MCF 10A (cell line): ENCODE measurements at regions not wholly inside any gene's neighbourhood (a gene's known extent, or its start where the extent isn't known, plus 50 kb on each side); places are given as distances from the start of the nearest gene placed in this dataset.

Experiments
- BruUV-seq: library from RNA; stranded (reverse); fragments of 400-500 nt; replicated peaks from 2 replicates; lab custom pipeline; 2021; lab: Mats Ljungman, UMichigan
- CTCF ChIA-PET: fragments of 300-600 bp; sonication (Branson Sonifier 250); formaldehyde crosslinking; extraction: SDS; loops from one replicate; lab custom pipeline; 2021; ENCODE audit warnings: antibody characterized with exemption, inconsistent platforms; lab: Yijun Ruan, JAX
- POLR2A ChIA-PET: fragments of 300-600, 350-650 bp; sonication (Branson Sonifier 250); formaldehyde crosslinking; extraction: SDS; loops from one replicate; lab custom pipeline; 2020; ENCODE audit warnings: antibody characterized with exemption, inconsistent platforms; lab: Yijun Ruan, JAX
- DNase-seq: peaks from one replicate; pipeline ENCODE4 v3.0.0-alpha.2; 2018; ENCODE audit not compliant: unreplicated experiment
- H3K27ac Mint-ChIP-seq: one replicate; pipeline ENCODE4 v1.8.0; 2022; ENCODE audit warnings: mild to moderate bottlenecking, low read depth, mixed read lengths; ENCODE audit not compliant: unreplicated experiment
- H3K27me3 Mint-ChIP-seq: one replicate; pipeline ENCODE4 v1.8.0; 2022; ENCODE audit warnings: mixed read lengths; ENCODE audit not compliant: insufficient read depth, unreplicated experiment
- H3K36me3 Mint-ChIP-seq: one replicate; pipeline ENCODE4 v1.8.0; 2022; ENCODE audit warnings: mild to moderate bottlenecking, moderate library complexity, mixed read lengths; ENCODE audit not compliant: insufficient read depth, unreplicated experiment
- H3K4me1 Mint-ChIP-seq: one replicate; pipeline ENCODE4 v1.8.0; 2022; ENCODE audit warnings: mixed read lengths; ENCODE audit not compliant: insufficient read depth, unreplicated experiment
- H3K4me3 Mint-ChIP-seq: one replicate; pipeline ENCODE4 v1.8.0; 2022; ENCODE audit warnings: mild to moderate bottlenecking, moderate library complexity, mixed read lengths; ENCODE audit not compliant: unreplicated experiment
- H3K9me3 Mint-ChIP-seq: one replicate; pipeline ENCODE4 v1.8.0; 2022; ENCODE audit warnings: mixed read lengths; ENCODE audit not compliant: unreplicated experiment
- CTCF ChIP-seq: fragments of 200-600 bp; IDR thresholded peaks from one replicate; pipeline ENCODE4 v1.8.0; 2022; ENCODE audit warnings: antibody characterized with exemption, mild to moderate bottlenecking; ENCODE audit not compliant: unreplicated experiment
- intact Hi-C: fragments of 100-400 bp; cut with micrococcal nuclease; formaldehyde crosslinking; loops from 2 replicates; pipeline ENCODE4 v1.14.1; 2022

- Mint-ChIP-seq H3K9me3 (peaks cover 7% of the 10 kb centered on the region), H3K36me3 (no peaks in the 10 kb centered on the region), H3K4me1 (no peaks in the 10 kb centered on the region), H3K4me3 (no peak overlapping the region), H3K27me3 (peaks cover 15% of the 10 kb centered on the region), H3K27ac (no peak overlapping the region)
- ChIA-PET CTCF (no interaction called here), POLR2A (no interaction called here)
- BruUV-seq, result no TSS peak
- intact Hi-C loops, result no loop called here
- TF ChIP-seq CTCF, result no peak
- peak; percentile 4 for DNase-seq
Measured at GRCh38 chr12:33639975-33640374, 200.4 kb upstream of the SYT10 start.

GRCh38 chr12:33649992-33650391, 210.4 kb upstream of the SYT10 start:
- BruUV-seq, result no TSS peak
- Mint-ChIP-seq H3K36me3 (no peaks in the 10 kb centered on the region), H3K27me3 (no peaks in the 10 kb centered on the region), H3K4me1 (no peaks in the 10 kb centered on the region), H3K9me3 (no peaks in the 10 kb centered on the region), H3K27ac (no peak overlapping the region), H3K4me3 (no peak overlapping the region)
- intact Hi-C loops, result no loop called here
- ChIA-PET CTCF (interaction anchor here (0.6 to 0.8 kb wide), 3 partner anchors 9 to 403 kb away, joined by 3 read pairs; no protein-coding TSS in a partner anchor), POLR2A (no interaction called here)
- TF ChIP-seq CTCF, result no peak
- no peak for DNase-seq

GRCh38 chr12:33650832-33651231, 211.2 kb upstream of the SYT10 start:
- no peak overlapping the region for H3K4me3 Mint-ChIP-seq
- no TSS peak for BruUV-seq
- no peaks in the 10 kb centered on the region for H3K4me1 Mint-ChIP-seq
- H3K9me3 Mint-ChIP-seq, result no peaks in the 10 kb centered on the region
- H3K27ac Mint-ChIP-seq, result no peak overlapping the region
- POLR2A ChIA-PET, result no interaction called here
- DNase-seq, result no peak
- H3K36me3 Mint-ChIP-seq, result no peaks in the 10 kb centered on the region
- no peak for TF ChIP-seq CTCF
- intact Hi-C loops, result no loop called here
- CTCF ChIA-PET, result no interaction called here
- H3K27me3 Mint-ChIP-seq, result no peaks in the 10 kb centered on the region

DNA sequence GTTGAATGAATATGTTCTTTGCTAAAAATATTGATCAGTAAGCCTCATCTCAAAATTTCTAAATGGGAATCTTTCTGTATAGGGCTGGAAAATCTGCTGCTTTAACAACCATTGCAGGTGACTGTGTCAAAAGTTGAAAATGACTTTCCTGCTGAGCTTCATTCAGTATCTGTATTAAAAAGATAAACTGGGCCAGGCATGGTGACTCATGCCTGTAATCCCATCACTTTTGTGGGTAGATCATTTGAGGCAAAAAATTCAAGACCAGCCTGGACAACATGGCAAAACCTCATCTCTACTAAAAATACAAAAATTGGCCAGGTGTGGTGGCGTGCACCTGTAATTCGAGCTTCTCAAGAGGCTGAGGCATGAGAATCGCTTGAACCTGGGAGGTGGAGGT, 213.7 kb upstream of the SYT10 start:
- CTCF ChIA-PET, result no interaction called here

More for the DNA sequence above, 213.7 kb upstream of the SYT10 start:
- Mint-ChIP-seq H3K27ac (no peak overlapping the region), H3K36me3 (no peaks in the 10 kb centered on the region), H3K27me3 (no peaks in the 10 kb centered on the region), H3K4me3 (no peak overlapping the region), H3K9me3 (no peaks in the 10 kb centered on the region), H3K4me1 (no peaks in the 10 kb centered on the region)
- POLR2A ChIA-PET, result no interaction called here
- intact Hi-C loops, result no loop called here
- no peak for TF ChIP-seq CTCF
- no peak for DNase-seq
- BruUV-seq, result no TSS peak
